CD4-positive, alpha-beta T cell (primary cell): ENCODE measurements at regions not wholly inside any gene's neighbourhood (a gene's known extent, or its start where the extent isn't known, plus 50 kb on each side); places are given as distances from the start of the nearest gene placed in this dataset.

Experiments used
- ATAC-seq: fragments of 200-7000 bp; cut with Tn5 transposase; one replicate; pipeline ENCODE4 v1.10.0; 2022; ENCODE audit warnings: mild to moderate bottlenecking; ENCODE audit not compliant: poor library complexity
- CTCF ChIA-PET: fragments of 350-600 bp; sonication (Branson Sonifier 250); formaldehyde crosslinking; loops from one replicate; lab custom pipeline; 2021; ENCODE audit warnings: antibody characterized with exemption, inconsistent platforms; lab: Charles Lee
- POLR2A ChIA-PET: fragments of 350-600 bp; sonication (Branson Sonifier 250); formaldehyde crosslinking; loops from one replicate; lab custom pipeline; 2021; ENCODE audit warnings: antibody characterized with exemption, inconsistent platforms; lab: Charles Lee
- DNase-seq, 14 experiments: peaks; one replicate each; pipeline ENCODE4 v3.0.0-alpha.2; 2013 to 2020; ENCODE audit warnings: mixed read lengths in 2 of 14
- H3K27ac ChIP-seq, 2 donors: one replicate each; pipeline versions ENCODE4 v1.5.1 to v1.7.0; 2013; ENCODE audit warnings: low read length in 2 of 2, low read depth in 1 of 2, mild to moderate bottlenecking in 1 of 2
- H3K27me3 ChIP-seq, 2 experiments: 1 replicate in 1 of 2; 2 replicates in 1 of 2; pipeline versions ENCODE4 v1.6.1 to v1.7.0; 2013; ENCODE audit warnings: low read length in 2 of 2, control low read depth in 1 of 2, mild to moderate bottlenecking in 1 of 2, moderate library complexity in 1 of 2; ENCODE audit not compliant: insufficient read depth in 2 of 2, control insufficient read depth in 1 of 2
- H3K36me3 ChIP-seq: one replicate; pipeline ENCODE4 v1.6.1; 2013; ENCODE audit warnings: low read length, control low read depth; ENCODE audit not compliant: insufficient read depth
- H3K4me1 ChIP-seq: one replicate; pipeline ENCODE4 v1.6.1; 2013; ENCODE audit warnings: low read length, control low read depth; ENCODE audit not compliant: insufficient read depth
- H3K4me3 ChIP-seq: one replicate; pipeline ENCODE4 v1.5.1; 2013; ENCODE audit warnings: mild to moderate bottlenecking, low read length, moderate library complexity
- H3K9me3 ChIP-seq, 2 experiments: 1 replicate in 1 of 2; 2 replicates in 1 of 2; pipeline versions ENCODE4 v1.6.1 to v1.7.0; 2013; ENCODE audit warnings: low read length in 2 of 2, mild to moderate bottlenecking in 2 of 2, control low read depth in 1 of 2, moderate library complexity in 1 of 2; ENCODE audit not compliant: control insufficient read depth in 1 of 2, insufficient read depth in 1 of 2
- H3K27ac Mint-ChIP-seq: one replicate; pipeline ENCODE4 v1.8.0; 2020; ENCODE audit warnings: mixed read lengths
- H3K27me3 Mint-ChIP-seq: one replicate; pipeline ENCODE4 v1.8.0; 2021; ENCODE audit warnings: mixed read lengths
- H3K36me3 Mint-ChIP-seq: one replicate; pipeline ENCODE4 v1.8.0; 2021; ENCODE audit warnings: low read depth, mixed read lengths
- H3K4me1 Mint-ChIP-seq: one replicate; pipeline ENCODE4 v1.8.0; 2021; ENCODE audit warnings: low read depth, mixed read lengths
- H3K4me3 Mint-ChIP-seq: one replicate; pipeline ENCODE4 v1.8.0; 2020; ENCODE audit warnings: mild to moderate bottlenecking, mixed read lengths
- H3K9me3 Mint-ChIP-seq: one replicate; pipeline ENCODE4 v1.8.0; 2020; ENCODE audit warnings: mixed read lengths
- CTCF ChIP-seq: fragments of 200-600 bp; IDR thresholded peaks from one replicate; pipeline ENCODE4 v1.8.0; 2022; ENCODE audit warnings: antibody characterized with exemption, mild to moderate bottlenecking
- intact Hi-C, 2 experiments: fragments of 100-400 bp; cut with DNase I in 1 of 2; cut with micrococcal nuclease in 1 of 2; formaldehyde crosslinking; loops; one replicate each; pipeline versions ENCODE4 v1.15.1 to v1.9.0; 2023 to 2025; cut with DNase I, micrococcal nuclease

GRCh38 chr19:31432201-31432810 is 83.1 kb upstream of the TSHZ3 start:
- Mint-ChIP-seq H3K27me3 (peaks cover 23% of the 10 kb centered on the region), H3K4me1 (no peaks in the 10 kb centered on the region), H3K4me3 (no peak overlapping the region), H3K27ac (no peak overlapping the region), H3K9me3 (peaks cover 10% of the 10 kb centered on the region), H3K36me3 (no peaks in the 10 kb centered on the region)
- ATAC-seq = no peak
- Histone ChIP-seq H3K4me1 (no peaks in the 10 kb centered on the region), H3K4me3 (no peak overlapping the region), H3K27ac (no peak overlapping the region), H3K36me3 (no peaks in the 10 kb centered on the region), H3K27me3 (peaks cover under 1 to 2% of the 10 kb centered on the region in 2 experiments), H3K9me3 (peaks cover 0 to 6% of the 10 kb centered on the region in 2 experiments)
- ChIA-PET POLR2A (no interaction called here), CTCF (no interaction called here)
- intact Hi-C loops = no loop called here
- DNase-seq = no peak
- no peak for TF ChIP-seq CTCF

DNA sequence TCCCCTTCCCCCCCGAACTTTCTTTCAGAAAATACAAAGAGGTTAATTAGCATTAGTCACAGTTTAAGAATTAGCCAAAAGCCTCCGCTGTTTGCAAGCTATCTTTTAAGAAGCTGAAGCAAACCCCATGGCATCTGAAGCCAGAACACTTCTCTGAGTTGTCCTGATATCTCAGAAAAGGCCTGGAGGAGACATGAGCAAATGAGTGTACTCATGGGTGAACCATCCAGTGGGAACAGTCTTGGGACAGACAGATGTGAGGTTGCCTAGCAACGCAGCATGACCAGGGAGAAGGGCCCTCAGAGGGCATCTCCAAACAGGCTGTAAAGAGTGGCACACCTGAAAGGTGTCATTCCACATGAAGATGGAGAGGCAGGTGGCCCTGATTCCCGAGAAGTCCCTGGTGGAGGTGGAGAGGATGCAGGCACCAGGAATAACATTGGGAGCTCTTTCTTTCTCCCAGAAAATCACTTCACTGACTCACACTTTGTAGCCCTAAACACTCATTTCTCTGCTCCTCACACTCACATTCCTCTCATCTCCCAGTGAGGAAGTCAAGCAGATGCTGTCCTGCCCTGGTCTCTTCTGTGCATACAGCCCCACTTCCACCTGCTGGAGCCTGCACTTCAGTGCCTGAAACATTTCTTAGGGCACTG is 87.0 kb upstream of the TSHZ3 start:
- Histone ChIP-seq H3K27ac (no peak overlapping the region), H3K9me3 (peaks cover 5 to 6% of the 10 kb centered on the region in 2 experiments), H3K27me3 (peaks cover 7 to 13% of the 10 kb centered on the region in 2 experiments), H3K4me1 (no peaks in the 10 kb centered on the region), H3K36me3 (no peaks in the 10 kb centered on the region), H3K4me3 (no peak overlapping the region)
- no peak for TF ChIP-seq CTCF
- Mint-ChIP-seq H3K27me3 (peaks cover 26% of the 10 kb centered on the region), H3K9me3 (peaks cover 10% of the 10 kb centered on the region), H3K4me3 (no peak overlapping the region), H3K27ac (no peak overlapping the region), H3K4me1 (no peaks in the 10 kb centered on the region), H3K36me3 (no peaks in the 10 kb centered on the region)
- ChIA-PET CTCF (no interaction called here), POLR2A (no interaction called here)
- DNase-seq (no peak), ATAC-seq (no peak)
- intact Hi-C loops = no loop called here

DNA sequence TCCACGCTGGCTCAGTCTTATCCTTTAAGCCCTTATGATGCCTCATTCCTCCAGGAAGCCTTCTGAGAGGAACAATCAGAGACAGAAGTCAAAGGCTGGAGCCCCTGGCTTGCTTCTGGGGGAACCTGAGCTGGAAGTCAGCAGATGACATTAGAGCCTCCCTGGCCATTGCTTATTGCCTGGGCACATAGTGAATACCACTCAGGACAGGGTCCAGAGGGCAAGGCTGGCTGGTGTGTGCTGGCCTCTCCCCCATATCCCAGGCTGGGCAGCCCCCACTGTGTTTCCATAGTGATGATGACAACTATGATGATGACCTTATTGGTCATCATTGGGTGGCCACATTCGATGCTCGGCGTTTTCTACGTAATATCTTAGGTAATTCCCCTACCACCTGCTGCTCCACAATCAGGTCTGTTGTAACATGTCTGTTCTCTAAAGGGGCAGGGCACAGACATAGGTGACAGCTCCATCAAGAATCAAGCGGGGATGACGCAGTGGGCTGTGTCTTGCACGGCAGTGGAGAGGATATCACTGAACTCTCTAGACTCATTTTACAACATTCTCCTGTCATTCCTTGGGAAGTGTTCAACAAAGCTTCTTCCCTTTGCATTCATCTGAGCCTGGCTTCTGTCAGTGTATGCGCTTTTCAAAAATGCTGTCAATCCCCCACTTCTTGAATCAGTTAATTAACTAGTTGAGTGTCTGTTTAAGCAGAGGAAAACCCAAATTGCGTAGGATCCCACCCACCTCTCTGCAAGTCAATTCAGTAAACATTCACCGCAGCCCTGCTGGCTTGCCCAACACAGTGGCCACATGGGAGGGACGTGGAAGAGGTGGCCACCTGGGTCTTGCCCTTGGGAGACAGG is 89.4 kb upstream of the TSHZ3 start:
- H3K27ac ChIP-seq = no peak overlapping the region
- DNase-seq (no peak), ATAC-seq (no peak)
- H3K36me3 ChIP-seq = no peaks in the 10 kb centered on the region
- H3K27ac Mint-ChIP-seq = no peak overlapping the region
- no peak for TF ChIP-seq CTCF
- peaks cover 7 to 13% of the 10 kb centered on the region in 2 experiments for H3K27me3 ChIP-seq
- intact Hi-C loops = no loop called here
- ChIA-PET POLR2A (no interaction called here), CTCF (no interaction called here)
- no peaks in the 10 kb centered on the region for H3K4me1 Mint-ChIP-seq
- H3K4me3 Mint-ChIP-seq = no peak overlapping the region
- no peaks in the 10 kb centered on the region for H3K36me3 Mint-ChIP-seq
- no peaks in the 10 kb centered on the region for H3K4me1 ChIP-seq
- H3K27me3 Mint-ChIP-seq = peaks cover 20% of the 10 kb centered on the region
- H3K9me3 ChIP-seq = peaks cover 5 to 6% of the 10 kb centered on the region in 2 experiments
- peaks cover 10% of the 10 kb centered on the region for H3K9me3 Mint-ChIP-seq
- no peak overlapping the region for H3K4me3 ChIP-seq
